Aorta (tissue), 5 donors: ENCODE measurements at regions not wholly inside any gene's neighbourhood (a gene's known extent, or its start where the extent isn't known, plus 50 kb on each side); places are given as distances from the start of the nearest gene placed in this dataset.

ENCODE experiments used
- ATAC-seq: fragments of 200-7000 bp; cut with Tn5 transposase; one replicate; pipeline ENCODE4 v1.9.1; 2022; ENCODE audit warnings: moderate library complexity; ENCODE audit not compliant: low FRiP score
- DNase-seq, 2 donors: peaks; one replicate each; pipeline ENCODE4 v3.0.0-alpha.2; 2020
- H3K27ac ChIP-seq, 2 donors: one replicate each; pipeline ENCODE4 v1.5.1; 2013; ENCODE audit warnings: low read length in 2 of 2, mild to moderate bottlenecking in 2 of 2, moderate library complexity in 2 of 2, control low read depth in 1 of 2, inconsistent platforms in 1 of 2, low read depth in 1 of 2
- H3K27me3 ChIP-seq, 2 donors: one replicate each; pipeline ENCODE4 v1.6.1; 2013; ENCODE audit warnings: control low read depth in 1 of 2, low read length in 1 of 2, mild to moderate bottlenecking in 1 of 2, moderate library complexity in 1 of 2; ENCODE audit not compliant: insufficient read depth in 2 of 2, control insufficient read depth in 1 of 2
- H3K36me3 ChIP-seq, 2 donors: one replicate each; pipeline ENCODE4 v1.6.1; 2013; ENCODE audit warnings: control low read depth in 1 of 2, low read length in 1 of 2, mild to moderate bottlenecking in 1 of 2; ENCODE audit not compliant: insufficient read depth in 2 of 2, control insufficient read depth in 1 of 2
- H3K4me1 ChIP-seq, 2 donors: one replicate each; pipeline ENCODE4 v1.6.1; 2013; ENCODE audit warnings: low read length in 2 of 2, control low read depth in 1 of 2, mild to moderate bottlenecking in 1 of 2, moderate library complexity in 1 of 2; ENCODE audit not compliant: insufficient read depth in 2 of 2, control insufficient read depth in 1 of 2
- H3K4me3 ChIP-seq, 2 donors: one replicate each; pipeline ENCODE4 v1.5.1; 2013; ENCODE audit warnings: low read length in 2 of 2, control low read depth in 1 of 2, mild to moderate bottlenecking in 1 of 2
- H3K9me3 ChIP-seq: one replicate; pipeline ENCODE4 v1.6.1; 2013; ENCODE audit warnings: mild to moderate bottlenecking, low read length; ENCODE audit not compliant: control insufficient read depth
- WGBS, 2 donors: extraction: QIAGEN DNeasy Blood & Tissue Kit; methylation state at CpG; one replicate each; pipeline ENCODE4 v1.1.7; 2013; 5-methylcytosine and 5-hydroxymethylcytosine counted together
- intact Hi-C, 2 donors: fragments of 100-400 bp; cut with DNase I; formaldehyde crosslinking; loops; one replicate each; pipeline versions ENCODE4 v1.14.2 to v1.15.0; 2022
- donor health status: healthy with polysubstance abuse.
- donor health status: Bipolar disorder and iron deficiency.
- donor health status: DM: no; HTN: no; CAD: no.
- donor health status: DM: no; HTN: no; CAD: no.
- donor health status: DM: yes; HTN: yes; CAD: no.

DNA sequence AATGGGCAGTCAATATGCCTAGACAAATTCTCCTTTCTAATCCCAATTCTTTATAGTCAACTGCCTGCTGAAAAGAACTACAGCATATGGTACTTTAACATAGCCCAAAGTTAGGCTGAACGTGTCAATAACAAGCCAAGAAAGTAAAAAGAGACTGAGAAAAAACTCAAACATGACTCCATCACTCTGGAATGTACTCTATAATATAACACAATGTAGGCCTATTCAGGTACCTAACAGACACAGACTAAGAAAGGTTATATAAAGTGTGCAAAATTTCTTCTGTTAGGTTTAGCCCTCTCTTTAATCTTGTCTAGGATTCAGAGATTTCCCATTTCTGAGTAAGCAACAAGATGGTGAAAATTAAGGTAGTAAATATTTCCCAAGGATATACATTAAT lies 209.7 kb upstream of the PRR16 start:
- Histone ChIP-seq H3K9me3 (no peaks in the 10 kb centered on the region), H3K27ac (no peak overlapping the region), H3K4me1 (no peaks in the 10 kb centered on the region), H3K27me3 (no peaks in the 10 kb centered on the region), H3K4me3 (no peak overlapping the region), H3K36me3 (no peaks in the 10 kb centered on the region)
- WGBS, 2 donors, result 77 to 82% methylated on average over 1 of the region's 1 CpG
- ATAC-seq, result no peak
- no peak for DNase-seq
- intact Hi-C loops, result no loop called here

DNA sequence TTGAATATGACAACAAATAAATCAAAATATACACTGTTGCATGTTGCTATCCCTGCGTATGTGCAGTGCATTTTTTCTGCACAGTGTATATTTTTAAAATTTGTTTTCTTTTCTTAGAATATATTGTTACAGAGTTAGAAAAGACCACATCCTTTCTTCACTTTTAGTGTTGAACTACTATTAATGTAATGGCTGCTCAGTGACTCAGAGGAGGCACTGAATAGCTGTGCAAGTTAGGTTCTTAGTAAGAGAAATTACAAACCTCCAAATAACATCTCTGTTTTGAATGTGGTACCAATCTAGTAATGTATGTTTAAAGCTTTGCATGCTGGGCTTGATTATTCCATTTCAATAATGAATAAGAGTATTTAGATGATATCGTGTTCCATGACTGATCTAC lies 208.9 kb upstream of the PRR16 start:
- no peaks in the 10 kb centered on the region for H3K27me3 ChIP-seq
- H3K4me1 ChIP-seq, result no peaks in the 10 kb centered on the region
- no peak overlapping the region for H3K27ac ChIP-seq
- ATAC-seq (no peak), DNase-seq (no peak)
- no peak overlapping the region for H3K4me3 ChIP-seq
- no peaks in the 10 kb centered on the region for H3K9me3 ChIP-seq
- WGBS, 2 donors, result 47 to 94% methylated on average over 2 of the region's 2 CpGs
- H3K36me3 ChIP-seq, result no peaks in the 10 kb centered on the region
- intact Hi-C loops, result no loop called here

DNA sequence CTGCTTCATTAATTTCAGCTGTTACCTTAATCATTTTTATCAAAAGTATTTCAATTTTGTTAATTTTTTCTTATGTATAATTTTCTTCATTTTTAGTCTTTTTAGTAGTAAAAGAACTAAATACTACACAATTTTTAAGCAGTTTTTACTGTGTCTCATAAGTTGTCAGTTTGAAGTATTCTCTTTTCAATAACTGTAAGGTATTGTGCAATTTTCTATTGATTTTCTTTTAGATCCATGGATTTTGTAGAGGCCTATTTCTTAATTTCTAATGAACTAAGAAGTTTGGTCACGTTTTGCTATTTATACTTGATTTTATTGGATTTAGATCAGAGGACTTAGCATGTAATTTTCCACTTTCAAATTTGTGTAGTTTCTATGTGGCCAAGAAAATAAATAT lies 207.7 kb upstream of the PRR16 start:
- H3K4me3 ChIP-seq, result no peak overlapping the region
- H3K4me1 ChIP-seq, result no peaks in the 10 kb centered on the region
- no peaks in the 10 kb centered on the region for H3K27me3 ChIP-seq
- intact Hi-C loops, result no loop called here
- ATAC-seq (no peak), DNase-seq (no peak)
- no peaks in the 10 kb centered on the region for H3K36me3 ChIP-seq
- WGBS, 2 donors, result 57 to 70% methylated on average over 1 of the region's 1 CpG
- H3K9me3 ChIP-seq, result no peaks in the 10 kb centered on the region
- no peak overlapping the region for H3K27ac ChIP-seq

DNA sequence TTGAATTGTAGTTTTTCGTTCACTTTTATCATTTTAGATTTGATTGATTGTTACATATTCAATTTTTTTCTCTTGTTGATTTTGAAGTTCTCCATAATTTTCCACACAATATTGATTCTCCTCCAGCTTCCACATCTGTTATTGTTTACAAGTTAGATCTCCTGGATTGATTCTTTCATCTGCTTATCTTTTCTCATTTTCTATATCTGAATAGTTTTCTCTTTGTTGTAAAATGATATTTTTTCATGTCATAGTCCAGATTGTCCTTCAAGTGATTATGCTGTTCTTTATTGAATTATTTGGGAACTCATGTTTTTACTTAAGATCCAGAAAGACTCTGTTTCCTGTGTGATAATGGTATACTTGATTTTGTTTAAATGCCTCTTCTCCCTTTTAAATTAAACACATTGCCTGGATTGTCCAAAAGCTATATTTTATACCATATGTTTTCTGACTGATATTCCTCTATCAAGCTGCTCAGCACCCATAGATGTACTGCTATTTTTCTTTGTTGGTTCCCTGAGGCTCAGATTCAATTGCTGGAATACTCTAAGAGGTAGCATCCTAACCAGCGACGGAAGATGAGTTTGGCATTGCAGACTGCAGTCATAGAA lies 206.6 kb upstream of the PRR16 start:
- DNase-seq (no peak), ATAC-seq (no peak)
- Histone ChIP-seq H3K27ac (no peak overlapping the region), H3K27me3 (no peaks in the 10 kb centered on the region), H3K9me3 (no peaks in the 10 kb centered on the region), H3K4me3 (no peak overlapping the region), H3K36me3 (no peaks in the 10 kb centered on the region), H3K4me1 (no peaks in the 10 kb centered on the region)
- intact Hi-C loops, result no loop called here
- 87 to 89% methylated on average over 3 of the region's 3 CpGs for WGBS, 2 donors

DNA sequence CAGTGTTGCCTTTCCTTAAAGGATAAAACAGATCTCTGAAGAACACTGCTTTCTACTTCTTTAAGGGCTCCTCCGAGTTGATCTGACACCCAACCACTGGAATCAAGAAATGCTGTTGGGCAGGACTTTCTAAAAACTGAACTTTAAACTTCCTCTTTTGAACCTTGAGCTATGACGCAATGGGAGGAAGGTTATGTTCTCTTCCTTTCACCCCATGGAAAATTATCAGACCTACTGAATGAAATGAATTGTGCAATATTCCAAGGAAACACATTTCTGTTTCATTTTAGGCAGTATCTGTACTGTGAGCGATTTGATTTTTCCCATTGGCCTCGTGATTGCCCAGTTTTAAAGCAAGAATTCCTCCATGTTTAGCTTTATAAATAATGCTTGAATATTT lies 206.0 kb upstream of the PRR16 start:
- no peak overlapping the region for H3K4me3 ChIP-seq
- intact Hi-C loops, result no loop called here
- H3K27ac ChIP-seq, result no peak overlapping the region
- WGBS, 2 donors, result 89 to 90% methylated on average over 4 of the region's 4 CpGs
- no peaks in the 10 kb centered on the region for H3K4me1 ChIP-seq
- ATAC-seq, result peak; percentile 69
- no peaks in the 10 kb centered on the region for H3K36me3 ChIP-seq
- no peak for DNase-seq
- H3K9me3 ChIP-seq, result no peaks in the 10 kb centered on the region
- no peaks in the 10 kb centered on the region for H3K27me3 ChIP-seq

DNA sequence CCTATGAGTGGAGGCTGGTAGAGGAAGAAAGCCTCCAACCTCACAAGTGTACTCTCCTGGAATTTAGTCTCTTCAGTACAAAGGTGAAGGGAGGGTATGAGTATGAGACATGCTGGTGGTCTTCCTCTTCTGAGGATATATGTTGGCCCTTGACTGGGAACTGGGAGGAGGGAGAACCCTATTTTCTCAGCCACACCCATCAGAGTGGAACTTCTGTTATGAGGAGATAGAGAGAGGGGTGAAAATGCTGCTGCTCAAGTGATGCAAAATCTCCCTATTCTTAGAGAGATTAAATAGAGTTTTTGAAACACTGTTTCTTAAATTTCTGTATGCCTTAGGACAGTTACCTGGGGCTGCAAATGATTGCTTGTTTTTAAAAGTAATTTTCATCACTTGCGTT lies 203.4 kb upstream of the PRR16 start:
- 95 to 96% methylated on average over 1 of the region's 1 CpG for WGBS, 2 donors
- DNase-seq (no peak), ATAC-seq (no peak)
- Histone ChIP-seq H3K9me3 (no peaks in the 10 kb centered on the region), H3K36me3 (no peaks in the 10 kb centered on the region), H3K27me3 (no peaks in the 10 kb centered on the region), H3K4me1 (no peaks in the 10 kb centered on the region), H3K4me3 (no peak overlapping the region), H3K27ac (no peak overlapping the region)
- intact Hi-C loops, result no loop called here

DNA sequence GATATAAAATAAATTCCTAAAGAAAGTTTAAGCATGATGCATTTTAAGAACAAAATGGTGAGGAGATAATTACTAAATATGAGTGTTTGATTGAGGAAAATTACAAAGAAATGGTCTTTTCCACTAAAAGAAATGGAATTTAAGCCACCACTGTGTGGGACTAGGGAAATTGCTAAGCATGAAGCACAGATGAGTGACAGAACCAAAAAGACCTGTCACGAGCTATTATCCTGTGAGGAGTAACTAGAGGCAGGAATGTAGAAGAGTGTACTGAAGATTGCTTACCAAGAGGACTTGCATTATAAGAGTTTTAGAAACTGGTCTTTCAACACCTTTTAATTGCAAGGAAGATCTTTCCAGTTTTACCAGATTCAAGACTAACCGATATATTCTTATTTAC lies 193.6 kb upstream of the PRR16 start:
- Histone ChIP-seq H3K4me1 (no peaks in the 10 kb centered on the region), H3K9me3 (no peaks in the 10 kb centered on the region), H3K27me3 (no peaks in the 10 kb centered on the region), H3K27ac (no peak overlapping the region), H3K4me3 (no peak overlapping the region), H3K36me3 (no peaks in the 10 kb centered on the region)
- 94 to 95% methylated on average over 2 of the region's 2 CpGs for WGBS, 2 donors
- no peak for ATAC-seq
- DNase-seq, result no peak
- intact Hi-C loops, result no loop called here

DNA sequence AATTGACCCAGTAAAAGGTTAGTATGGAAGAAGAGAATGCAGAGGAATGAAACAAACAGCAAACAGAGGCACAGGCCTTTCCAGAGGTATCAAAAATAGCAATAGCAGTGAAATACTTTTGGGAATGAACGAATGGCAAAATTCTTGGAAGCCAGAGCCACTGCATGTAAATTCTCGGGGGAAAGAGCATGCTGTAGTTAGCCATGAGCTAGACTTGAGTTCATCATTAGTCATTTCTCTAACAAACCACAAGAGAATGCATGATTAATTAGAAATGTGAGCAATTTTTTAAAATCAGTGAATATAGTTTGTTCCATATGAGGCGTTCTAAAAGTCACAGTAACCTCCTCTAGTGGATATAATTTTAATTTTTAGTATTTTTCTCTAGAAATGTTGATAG lies 170.3 kb upstream of the PRR16 start:
- intact Hi-C loops, result loop anchor here in 1 of 2 donors (10.0 kb wide), 1 partner anchor 151 kb away; no protein-coding TSS in a partner anchor
- Histone ChIP-seq H3K27ac (no peak overlapping the region), H3K4me3 (no peak overlapping the region), H3K9me3 (no peaks in the 10 kb centered on the region), H3K4me1 (peaks cover 3 to 4% of the 10 kb centered on the region in 2 donors), H3K27me3 (no peaks in the 10 kb centered on the region), H3K36me3 (no peaks in the 10 kb centered on the region)
- DNase-seq (no peak), ATAC-seq (no peak)
- 34 to 41% methylated on average over 3 of the region's 3 CpGs for WGBS, 2 donors

DNA sequence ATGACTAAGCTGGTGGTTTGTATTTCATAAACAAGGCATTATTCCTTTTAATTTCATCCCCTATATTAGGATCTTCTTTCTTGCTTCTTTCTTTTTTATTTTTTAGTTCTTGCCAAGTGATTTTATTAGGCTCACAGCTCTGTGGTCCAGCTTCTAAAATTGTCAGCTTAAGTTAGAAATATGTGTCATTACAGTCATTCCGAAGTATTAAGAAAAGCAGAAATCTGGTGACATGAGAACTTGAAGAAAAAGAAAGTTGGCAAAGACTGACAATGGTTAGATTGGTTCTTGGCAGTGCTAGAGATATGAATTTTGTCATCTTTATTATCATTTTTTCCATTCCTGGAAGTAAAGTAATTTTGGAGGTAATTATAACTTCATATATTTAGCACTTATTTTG lies 166.5 kb upstream of the PRR16 start:
- no peak overlapping the region for H3K4me3 ChIP-seq
- no peak for DNase-seq
- peak; percentile 50 for ATAC-seq
- no peaks in the 10 kb centered on the region for H3K36me3 ChIP-seq
- no peak overlapping the region for H3K27ac ChIP-seq
- H3K4me1 ChIP-seq, result peaks cover 3 to 4% of the 10 kb centered on the region in 2 donors
- no peaks in the 10 kb centered on the region for H3K27me3 ChIP-seq
- intact Hi-C loops, result loop anchor here (5.0 to 10.0 kb wide), 2 partner anchors 147 to 245 kb away; no protein-coding TSS in a partner anchor
- 0 to 8% methylated on average over 1 of the region's 1 CpG for WGBS, 2 donors
- H3K9me3 ChIP-seq, result no peaks in the 10 kb centered on the region
